Renal pelvis (tissue), 1 donor: ENCODE measurements at regions not wholly inside any gene's neighbourhood (a gene's known extent, or its start where the extent isn't known, plus 50 kb on each side); places are given as distances from the start of the nearest gene placed in this dataset.
A peak's percentile ranks its signal among the peaks of the same experiment; 100 is the strongest.

Experiments
- DNase-seq: peaks from one replicate; pipeline ENCODE4 v3.0.0-alpha.2; 2013

GRCh38 chr13:75231235-75231634 lies 250.7 kb downstream of the TBC1D4 start:
- DNase-seq: no peak

DNA sequence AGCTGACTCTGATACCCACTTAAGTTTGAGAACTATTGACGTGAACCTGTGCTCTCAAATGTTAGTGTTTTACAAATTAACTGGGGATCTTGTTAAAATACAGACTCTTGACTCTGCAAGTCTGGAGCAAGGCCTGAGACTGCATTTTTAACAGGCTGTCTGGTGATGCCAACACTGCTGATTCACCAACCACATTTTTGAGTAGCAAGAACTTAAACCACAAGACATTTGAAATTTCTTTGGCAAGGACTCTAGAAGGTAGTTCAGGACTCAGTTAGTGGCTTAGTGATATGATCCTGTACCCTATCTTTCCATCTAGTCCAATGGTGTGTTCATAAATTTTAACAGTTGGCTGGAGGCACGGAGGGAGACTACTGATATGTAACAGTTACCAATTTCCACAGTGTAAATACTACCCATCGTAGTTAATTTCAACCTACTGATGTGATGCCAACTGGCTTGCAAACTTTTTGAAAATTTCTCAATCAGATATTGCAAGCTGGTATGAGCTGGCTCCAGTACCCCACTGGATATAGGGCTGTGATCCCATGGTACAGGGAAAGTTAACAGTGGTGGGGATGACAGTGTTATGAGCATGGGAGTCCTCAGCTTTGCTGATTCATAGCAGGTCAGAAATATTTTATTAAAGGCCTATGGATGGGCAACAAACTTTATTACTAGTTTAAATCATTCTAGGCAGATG lies 255.1 kb downstream of the TBC1D4 start:
- DNase-seq: no peak

DNA sequence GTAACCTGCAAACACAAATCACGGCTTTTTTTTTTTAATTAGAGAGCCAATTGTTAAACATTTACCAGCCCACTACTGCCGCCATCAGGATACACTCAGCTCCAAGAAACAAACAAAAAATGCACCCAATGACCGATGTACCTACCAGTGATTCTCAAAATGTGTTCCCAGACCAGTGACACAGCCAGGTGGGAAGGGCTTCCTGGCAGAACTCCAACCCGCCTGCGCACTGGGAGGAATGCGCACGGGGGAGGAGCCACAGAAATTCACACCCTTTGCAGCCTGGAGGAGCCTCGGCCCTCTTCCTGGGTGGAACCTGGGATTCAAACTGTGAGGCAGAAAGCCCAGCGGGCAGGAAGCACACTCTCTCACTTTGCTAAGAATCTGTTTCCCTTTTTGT lies 255.9 kb downstream of the TBC1D4 start:
- DNase-seq: no peak

GRCh38 chr13:75225288-75226032 lies 256.5 kb downstream of the TBC1D4 start:
- DNase-seq: no peak

- no peak for DNase-seq
These were observed 257.8 kb downstream of the TBC1D4 start for GRCh38 chr13:75224053-75224742.

- DNase-seq: no peak
These were observed 259.9 kb downstream of the TBC1D4 start for GRCh38 chr13:75222031-75222430.

DNA sequence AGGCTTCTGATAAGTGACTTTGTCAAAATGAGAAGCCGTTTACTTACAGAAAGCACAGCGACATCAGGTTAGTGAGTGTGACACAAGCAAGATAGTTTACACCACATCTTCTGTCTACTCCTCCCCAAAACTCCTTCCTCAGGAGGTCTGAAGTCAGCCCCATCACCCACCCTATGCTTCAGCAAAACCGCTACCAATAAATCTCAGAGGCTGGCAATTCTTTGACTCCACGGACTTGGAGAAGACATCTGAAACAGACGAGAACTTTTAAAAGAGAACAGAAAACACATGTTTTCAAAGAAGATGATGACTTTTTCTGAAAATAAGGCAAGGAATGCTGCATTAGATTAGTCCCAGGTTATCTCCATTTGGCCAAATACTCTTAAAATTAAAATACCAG lies 261.1 kb downstream of the TBC1D4 start:
- no peak for DNase-seq

DNA sequence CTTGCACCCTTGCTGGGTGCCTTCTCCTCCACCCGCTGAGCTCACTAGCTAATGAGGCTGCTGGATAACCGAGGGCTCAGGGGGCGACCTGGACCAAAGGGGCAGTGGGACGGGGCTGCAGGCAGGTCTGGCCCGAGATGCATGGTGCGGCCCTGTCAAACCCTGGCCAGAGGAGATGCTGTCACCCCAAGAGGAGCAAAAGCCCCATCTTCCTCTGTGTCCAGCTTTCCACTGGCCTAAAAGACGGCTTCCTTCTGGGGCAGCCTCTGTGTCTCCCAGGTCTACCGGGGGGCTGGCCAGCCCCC lies 261.8 kb downstream of the TBC1D4 start:
- DNase-seq: no peak

- DNase-seq: peak; percentile 63
These were observed 262.3 kb downstream of the TBC1D4 start for GRCh38 chr13:75219479-75220237.

DNA sequence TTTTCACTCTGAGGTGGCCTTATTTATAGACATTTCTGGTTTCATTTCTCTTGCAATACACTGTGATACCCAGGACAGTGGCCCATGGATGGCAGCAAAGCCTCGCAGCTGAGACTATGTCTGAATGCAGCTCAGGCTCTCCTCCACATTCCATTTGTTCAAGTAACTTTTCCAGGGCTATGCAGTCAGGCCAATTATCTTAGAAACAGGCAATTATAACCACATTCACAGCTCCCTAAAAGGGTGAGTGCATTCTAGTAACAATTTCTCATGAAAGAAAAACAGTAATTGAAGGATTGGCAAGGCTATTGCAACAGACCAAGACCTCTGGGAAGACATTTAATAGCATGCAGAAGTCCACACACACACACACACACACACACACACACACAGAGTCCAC lies 264.0 kb downstream of the TBC1D4 start:
- DNase-seq: no peak

GRCh38 chr13:75216038-75216437 lies 265.9 kb downstream of the TBC1D4 start:
- DNase-seq: no peak

- DNase-seq: no peak
These were observed 267.1 kb downstream of the TBC1D4 start for GRCh38 chr13:75214846-75215245.

- no peak for DNase-seq
These were observed 279.0 kb downstream of the TBC1D4 start for GRCh38 chr13:75202981-75203380.

GRCh38 chr13:75197803-75198202 lies 284.2 kb downstream of the TBC1D4 start:
- no peak for DNase-seq

DNA sequence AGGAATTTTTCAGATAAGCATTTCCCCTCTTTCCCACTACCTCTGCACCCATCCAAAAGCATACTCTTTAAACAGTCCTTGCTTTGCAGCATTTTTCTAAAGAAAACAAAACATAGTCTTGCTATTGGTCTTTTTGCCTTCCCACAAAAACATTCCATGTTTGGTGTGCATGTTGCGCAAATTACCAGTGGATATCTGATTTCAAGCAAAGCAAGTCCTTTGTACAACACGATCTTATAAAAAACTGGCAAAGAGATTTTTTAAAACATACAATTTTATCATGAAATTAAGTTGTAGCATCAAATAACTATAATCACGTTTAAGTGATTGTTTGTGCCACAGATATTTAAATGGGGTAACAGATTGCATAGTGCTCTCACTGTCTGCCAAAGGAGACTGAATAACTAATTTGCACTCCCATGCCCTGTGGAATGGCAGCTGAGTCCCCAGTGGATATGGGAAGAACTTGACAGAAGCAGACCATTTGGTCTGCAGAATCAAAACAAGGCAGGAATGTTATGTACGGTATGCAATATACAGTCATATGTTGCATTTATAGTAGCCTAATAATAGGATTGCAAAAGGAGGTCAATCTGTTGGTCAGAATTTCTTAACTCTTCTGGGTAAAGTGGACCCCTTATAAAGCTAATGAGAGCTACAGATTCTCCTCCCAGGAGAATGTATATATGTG lies 285.7 kb downstream of the TBC1D4 start:
- DNase-seq: no peak

- DNase-seq: no peak
These were observed 286.3 kb downstream of the TBC1D4 start for GRCh38 chr13:75195495-75196146.

- no peak for DNase-seq
These were observed 287.1 kb downstream of the TBC1D4 start for GRCh38 chr13:75194717-75195462.

DNA sequence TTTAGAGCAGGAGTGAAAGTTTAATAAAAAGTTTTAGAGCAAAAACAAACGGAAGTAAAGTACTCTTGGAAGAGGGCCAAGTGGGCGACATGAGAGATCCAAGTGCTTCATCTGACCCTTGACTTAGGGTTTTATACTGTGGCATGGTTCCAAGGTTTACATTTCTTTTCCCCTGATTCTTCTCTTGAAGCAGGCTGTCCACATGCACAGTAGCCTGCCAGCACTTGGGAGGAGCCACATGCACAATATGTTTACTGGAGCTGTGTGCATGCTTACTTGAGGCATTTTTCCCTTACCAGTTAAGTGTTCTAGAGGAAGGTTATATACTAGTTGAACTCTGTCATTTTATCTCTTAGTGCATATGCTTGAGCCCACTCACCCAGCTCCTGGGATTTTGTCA lies 295.6 kb downstream of the TBC1D4 start:
- DNase-seq: no peak

- DNase-seq: peak; percentile 37
These were observed 300.1 kb downstream of the TBC1D4 start for GRCh38 chr13:75181906-75182305.

DNA sequence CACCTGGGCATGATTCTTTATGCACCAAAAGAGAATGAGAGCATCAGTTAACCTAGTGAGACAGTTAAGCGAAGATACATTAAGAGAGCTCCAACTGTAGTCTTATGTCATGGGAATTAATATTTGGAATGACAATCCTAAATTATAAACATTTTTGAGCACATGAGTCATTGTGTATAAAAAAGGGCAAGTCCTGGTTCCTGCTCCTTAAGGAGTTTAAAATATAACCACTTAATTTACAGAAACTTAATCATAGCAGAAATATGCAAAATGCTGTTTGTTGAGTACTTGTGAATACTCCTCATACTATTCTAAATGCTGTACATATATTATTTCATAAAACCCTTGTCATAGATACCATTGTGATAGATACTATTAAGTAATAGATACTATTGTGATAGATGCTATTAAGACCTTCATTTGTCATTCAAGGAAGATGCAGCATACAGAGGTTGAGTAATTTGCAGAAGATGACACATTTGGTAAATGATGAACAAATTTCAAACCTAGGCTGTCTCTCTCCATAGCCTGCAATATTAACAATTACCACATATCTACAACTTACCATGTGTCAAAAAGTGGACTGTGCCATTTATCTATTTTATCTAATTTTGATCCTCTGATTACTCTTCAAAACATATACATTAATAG lies 301.0 kb downstream of the TBC1D4 start:
- no peak for DNase-seq
